ENCODE measurements at regions not wholly inside any gene's neighbourhood (a gene's known extent, or its start where the extent isn't known, plus 50 kb on each side); places are given as distances from the start of the nearest gene placed in this dataset.

- H3K9me1 ChIP-seq (ENCODE audit: control insufficient read depth, extremely low read depth, insufficient read depth, low read length): no peaks in the 10 kb centered on the region
- dilution Hi-C loops (cut with MboI; ENCODE audit: extremely low pct_ligation_motif_present, low sequenced_read_pairs): no loop called here
- TF ChIP-seq EZH2 (IDR thresholded peaks at IDR 0.05; ENCODE audit: low read length) (no peak), CTCF (optimal IDR thresholded peaks at IDR 0.05 in 1 of 3, IDR thresholded peaks at IDR 0.05 in 1 of 3, conservative IDR thresholded peaks at IDR 0.05 in 1 of 3; ENCODE audit: extremely low read depth in 1 of 3, insufficient read depth in 2 of 3, low read length in 3 of 3) (no peak)
- DNase-seq (ENCODE audit: low read depth, low spot score) (no peak), FAIRE-seq (no peak)
- H3K79me2 ChIP-seq (ENCODE audit: control insufficient read depth, insufficient read depth, low read length): no peaks in the 10 kb centered on the region
- no peaks in the 10 kb centered on the region for H4K20me1 ChIP-seq (ENCODE audit: control insufficient read depth, extremely low read depth, insufficient read depth, low read length)
- no peak overlapping the region for H2AFZ ChIP-seq (ENCODE audit: control insufficient read depth, low read length)
- no peak overlapping the region for H3K4me2 ChIP-seq (ENCODE audit: control insufficient read depth, extremely low read depth, insufficient read depth, low read depth, low read length)
- H3K9me3 ChIP-seq (ENCODE audit: control insufficient read depth, low read depth, low read length): no peaks in the 10 kb centered on the region
- H3K9ac ChIP-seq (ENCODE audit: control insufficient read depth, extremely low read depth, insufficient read depth, low read length): no peak overlapping the region
- no peak overlapping the region for H3K4me3 ChIP-seq (ENCODE audit: control insufficient read depth in 2 of 3, extremely low read depth in 1 of 3, insufficient read depth in 2 of 3, low read depth in 1 of 3, low read length in 3 of 3)
- no peaks in the 10 kb centered on the region for H3K27me3 ChIP-seq (ENCODE audit: control insufficient read depth, extremely low read depth, insufficient read depth, low read length)
- H3K4me1 ChIP-seq (ENCODE audit: control insufficient read depth, extremely low read depth, insufficient read depth, low read length): no peaks in the 10 kb centered on the region
- no peaks in the 10 kb centered on the region for H3K36me3 ChIP-seq (ENCODE audit: control insufficient read depth in 2 of 2, extremely low read depth in 1 of 2, insufficient read depth in 2 of 2, low read length in 2 of 2)
- H3K27ac ChIP-seq (ENCODE audit: control insufficient read depth, insufficient read depth, low read length): no peak overlapping the region
Observed at GRCh38 chr2:52608030-52608429, 1159.6 kb upstream of the CHAC2 start.

- Histone ChIP-seq H3K4me3 (ENCODE audit: control insufficient read depth in 2 of 3, extremely low read depth in 1 of 3, insufficient read depth in 2 of 3, low read depth in 1 of 3, low read length in 3 of 3) (no peak overlapping the region), H3K27me3 (ENCODE audit: control insufficient read depth, extremely low read depth, insufficient read depth, low read length) (no peaks in the 10 kb centered on the region), H3K4me2 (ENCODE audit: control insufficient read depth, extremely low read depth, insufficient read depth, low read depth, low read length) (no peak overlapping the region), H4K20me1 (ENCODE audit: control insufficient read depth, extremely low read depth, insufficient read depth, low read length) (no peaks in the 10 kb centered on the region), H3K9me3 (ENCODE audit: control insufficient read depth, low read depth, low read length) (no peaks in the 10 kb centered on the region), H3K4me1 (ENCODE audit: control insufficient read depth, extremely low read depth, insufficient read depth, low read length) (no peaks in the 10 kb centered on the region), H3K79me2 (ENCODE audit: control insufficient read depth, insufficient read depth, low read length) (no peaks in the 10 kb centered on the region), H3K36me3 (ENCODE audit: control insufficient read depth in 2 of 2, extremely low read depth in 1 of 2, insufficient read depth in 2 of 2, low read length in 2 of 2) (no peaks in the 10 kb centered on the region), H2AFZ (ENCODE audit: control insufficient read depth, low read length) (no peak overlapping the region), H3K27ac (ENCODE audit: control insufficient read depth, insufficient read depth, low read length) (no peak overlapping the region), H3K9me1 (ENCODE audit: control insufficient read depth, extremely low read depth, insufficient read depth, low read length) (no peaks in the 10 kb centered on the region), H3K9ac (ENCODE audit: control insufficient read depth, extremely low read depth, insufficient read depth, low read length) (no peak overlapping the region)
- dilution Hi-C loops (cut with MboI; ENCODE audit: extremely low pct_ligation_motif_present, low sequenced_read_pairs): no loop called here
- no peak for TF ChIP-seq EZH2 (IDR thresholded peaks at IDR 0.05; ENCODE audit: low read length)
- no peak for TF ChIP-seq CTCF (optimal IDR thresholded peaks at IDR 0.05 in 1 of 3, IDR thresholded peaks at IDR 0.05 in 1 of 3, conservative IDR thresholded peaks at IDR 0.05 in 1 of 3; ENCODE audit: extremely low read depth in 1 of 3, insufficient read depth in 2 of 3, low read length in 3 of 3)
- no peak for FAIRE-seq
- no peak for DNase-seq (ENCODE audit: low read depth, low spot score)
Observed at GRCh38 chr2:52597346-52597745, 1170.3 kb upstream of the CHAC2 start.
